ENCODE measurements at regions not wholly inside any gene's neighbourhood (a gene's known extent, or its start where the extent isn't known, plus 50 kb on each side); places are given as distances from the start of the nearest gene placed in this dataset.
"Not testable (repeated sequence)": the region's sequence is repeated elsewhere in the genome, so short reads cannot be mapped to it uniquely, and the experiment has no call there.

- DNase-seq (ENCODE audit: low spot score), result no peak
Measured at GRCh38 chr12:59517522-59517921, 78.3 kb upstream of the SLC16A7 start.

GRCh38 chr12:59500915-59501314 is 94.9 kb upstream of the SLC16A7 start:
- DNase-seq (ENCODE audit: low spot score), result no peak

DNA sequence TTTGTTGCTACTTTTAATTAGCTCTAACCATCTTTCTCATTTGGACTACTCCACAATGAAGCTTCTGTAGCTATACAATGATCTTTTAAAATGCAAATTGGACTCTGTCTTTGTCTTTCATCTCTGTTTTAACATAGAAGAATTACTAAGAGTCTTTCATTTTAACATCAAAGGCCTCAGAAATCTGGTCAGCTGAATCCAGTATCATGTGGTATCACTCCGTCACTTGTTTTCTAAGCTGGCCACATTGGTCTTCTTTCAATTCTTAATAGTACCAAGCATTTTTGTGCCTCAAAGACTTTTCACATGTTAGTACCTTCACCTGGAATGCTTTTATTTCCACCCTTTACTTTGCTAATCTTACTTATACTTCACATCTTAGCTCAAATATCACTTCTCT is 95.5 kb upstream of the SLC16A7 start:
- no peak for DNase-seq (ENCODE audit: low spot score)

- no peak for DNase-seq (ENCODE audit: low spot score)
Measured at GRCh38 chr12:59499774-59500173, 96.1 kb upstream of the SLC16A7 start.

DNA sequence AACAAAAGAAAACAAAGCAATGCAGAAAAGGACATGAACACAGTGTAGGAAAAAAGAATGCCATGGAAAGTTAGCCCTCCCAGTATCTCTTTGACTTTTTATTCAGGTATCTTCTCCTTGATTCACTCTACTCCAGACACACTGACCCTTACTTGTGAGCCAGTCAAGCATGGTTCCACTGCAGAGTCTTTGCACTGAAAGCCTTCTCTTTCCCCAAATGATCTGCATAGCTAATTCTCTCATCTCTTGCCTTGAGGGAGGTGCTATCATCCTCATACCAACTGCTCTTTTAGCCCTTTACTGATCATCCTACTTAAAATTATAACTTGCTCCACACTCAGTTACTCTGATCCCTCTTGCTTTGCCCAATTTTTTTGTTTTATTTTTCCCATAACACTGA is 101.2 kb upstream of the SLC16A7 start:
- DNase-seq (ENCODE audit: low spot score), result no peak

DNA sequence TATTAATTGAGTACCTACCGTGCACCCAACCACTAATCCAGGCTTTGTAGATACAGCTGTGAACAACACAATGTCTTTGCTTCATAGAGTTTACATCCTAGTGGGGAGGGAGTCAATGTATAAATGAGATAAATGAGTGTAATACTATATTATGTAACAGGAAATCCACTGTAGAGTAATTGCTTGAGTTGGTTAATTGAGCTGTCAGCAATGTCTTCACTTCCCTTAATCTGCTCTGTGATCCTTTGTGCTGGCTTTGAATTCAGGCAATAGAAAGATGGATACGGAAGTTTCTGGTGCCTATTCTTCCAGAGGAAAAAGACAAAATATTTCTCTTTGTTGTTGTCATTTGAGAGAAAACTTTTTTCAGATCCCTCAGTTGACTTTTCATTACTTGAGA is 104.0 kb upstream of the SLC16A7 start:
- no peak for DNase-seq (ENCODE audit: low spot score)

DNA sequence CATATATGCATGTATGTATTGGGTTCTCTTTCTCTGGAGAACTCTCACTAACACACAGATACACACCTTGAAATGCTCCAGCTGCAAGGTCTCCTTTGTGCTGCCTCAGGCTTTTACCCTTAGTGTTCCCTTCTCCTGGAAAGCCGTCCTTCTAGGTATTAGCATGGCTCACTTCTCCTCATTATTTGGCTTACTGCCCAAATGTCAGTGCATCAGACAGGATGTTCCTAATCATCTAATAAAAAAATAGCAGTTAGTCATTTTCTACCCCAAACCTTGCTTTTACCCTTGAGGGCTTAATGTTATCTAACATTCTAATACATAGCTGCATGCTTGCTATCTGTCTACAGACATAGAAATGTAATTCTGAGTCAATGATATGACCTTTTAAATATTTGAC is 109.0 kb upstream of the SLC16A7 start:
- DNase-seq (ENCODE audit: low spot score), result no peak

DNA sequence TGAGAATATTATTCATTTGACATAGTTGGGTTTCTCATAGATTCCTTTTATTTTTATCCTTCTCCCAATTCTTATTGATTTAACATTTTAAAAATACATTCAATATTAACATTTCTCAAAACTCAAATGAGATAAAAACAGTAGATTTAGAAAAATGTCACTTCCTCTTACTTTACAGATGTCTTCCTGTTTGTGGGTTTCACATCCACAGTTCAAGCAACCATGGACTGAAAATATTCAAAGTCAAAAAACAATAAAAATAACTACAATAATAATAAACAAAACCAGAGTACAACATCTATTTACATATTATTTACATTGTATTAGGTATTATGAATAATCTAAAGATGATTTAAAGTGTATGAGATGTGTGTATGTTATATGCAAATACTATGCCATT is 111.3 kb upstream of the SLC16A7 start:
- no peak for DNase-seq (ENCODE audit: low spot score)

- not testable (repeated sequence) for DNase-seq (ENCODE audit: low spot score)
Measured at GRCh38 chr12:59474236-59474635, 121.6 kb upstream of the SLC16A7 start.

DNA sequence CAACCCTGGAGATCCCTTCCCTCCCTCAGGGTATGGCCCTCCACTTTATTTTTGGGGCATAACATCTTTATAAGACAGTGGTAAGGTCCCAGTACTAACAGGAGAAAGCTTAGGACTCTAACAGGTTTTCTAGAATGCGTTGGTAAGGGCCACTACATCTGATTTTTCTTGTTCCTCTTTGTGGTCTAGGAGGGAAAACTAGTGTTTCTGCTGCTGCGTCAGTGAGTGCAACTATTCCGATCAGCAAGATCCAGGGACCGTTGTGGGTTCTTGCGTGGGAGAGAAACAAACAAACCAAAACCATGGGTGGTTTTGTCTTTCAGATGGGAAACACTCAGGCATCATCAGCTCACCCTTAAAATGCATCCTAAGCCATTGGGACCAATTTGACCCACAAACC is 123.6 kb upstream of the SLC16A7 start:
- no peak for DNase-seq (ENCODE audit: low spot score)

GRCh38 chr12:59459966-59460660 is 135.7 kb upstream of the SLC16A7 start:
- no peak for DNase-seq (ENCODE audit: low spot score)

DNA sequence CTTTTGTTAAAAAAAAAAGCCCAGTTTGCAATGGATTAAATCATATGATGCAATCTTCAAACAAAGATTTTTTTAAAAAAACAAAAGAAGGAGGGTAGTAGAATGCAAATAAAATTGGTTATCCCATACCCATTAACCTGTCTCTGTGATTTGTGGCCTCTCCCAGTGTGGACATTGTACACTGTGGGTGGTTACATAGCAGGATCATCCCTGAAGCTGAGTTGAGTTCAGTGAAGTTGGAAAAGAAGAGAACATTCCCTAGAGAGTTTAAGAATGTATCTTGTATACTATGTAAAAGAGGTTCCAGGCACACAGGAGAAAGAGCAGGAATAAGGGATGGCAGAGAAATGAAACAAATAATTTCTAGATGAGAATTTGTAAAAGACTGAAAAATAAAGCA is 142.4 kb upstream of the SLC16A7 start:
- DNase-seq (ENCODE audit: low spot score), result no peak

- DNase-seq (ENCODE audit: low spot score), result no peak
Measured at GRCh38 chr12:59452746-59453145, 143.1 kb upstream of the SLC16A7 start.

DNA sequence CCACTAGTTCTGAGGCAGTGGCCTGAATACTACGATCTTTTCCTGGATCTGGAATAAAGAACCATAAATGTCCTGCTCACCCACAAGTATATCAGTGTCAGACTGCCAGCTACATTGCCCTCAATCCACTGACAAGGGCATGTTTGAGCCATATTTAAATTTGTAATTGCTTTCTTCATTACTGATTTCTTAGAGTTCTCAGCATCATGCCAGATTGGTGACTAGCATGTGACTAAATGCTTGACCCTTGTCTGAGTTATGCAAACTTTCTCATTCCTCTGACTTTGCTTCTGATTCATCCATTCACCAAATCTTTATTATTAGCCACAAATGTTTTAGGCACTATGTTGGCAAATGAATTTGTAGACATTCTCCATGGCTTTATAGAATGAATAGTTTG is 143.6 kb upstream of the SLC16A7 start:
- DNase-seq (ENCODE audit: low spot score), result no peak

DNA sequence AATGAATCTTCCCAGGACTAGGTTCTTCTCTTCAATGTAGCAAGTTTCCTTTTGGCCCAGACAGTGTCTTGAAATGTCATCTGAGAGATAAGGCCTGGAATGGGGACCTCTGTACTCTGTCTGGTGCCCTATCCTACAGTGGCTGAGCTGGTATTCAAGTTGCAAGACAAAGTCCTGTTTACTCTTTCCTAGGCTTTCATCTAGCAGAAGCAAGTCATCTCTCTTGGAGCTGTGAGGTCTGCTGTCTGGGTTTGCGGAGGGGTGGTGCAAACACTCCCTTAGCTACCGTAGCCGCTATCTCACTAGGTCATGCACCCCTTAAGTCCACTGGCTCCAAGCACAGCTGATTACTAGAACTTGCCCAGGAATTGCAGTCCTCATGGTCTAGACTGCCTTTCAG is 149.7 kb upstream of the SLC16A7 start:
- no peak for DNase-seq (ENCODE audit: low spot score)

DNA sequence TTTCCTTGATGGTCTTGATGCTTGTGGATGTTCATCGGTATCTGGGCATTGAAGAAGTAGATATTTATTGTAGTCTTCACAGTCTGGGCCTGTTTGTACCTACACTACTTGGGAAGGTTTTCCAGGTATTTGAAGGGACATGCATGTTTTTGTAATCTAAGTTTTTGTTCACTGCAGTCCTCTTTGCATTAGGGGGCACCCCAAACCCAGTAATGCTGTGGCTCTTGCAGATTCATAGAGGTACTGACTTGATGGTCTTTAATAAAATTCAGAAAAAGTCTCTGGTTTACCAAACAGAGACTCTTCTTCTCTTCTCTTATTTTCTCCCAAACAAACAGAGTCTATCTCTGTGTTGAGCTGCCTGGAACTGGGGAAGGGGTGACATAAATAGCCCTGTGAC is 150.9 kb upstream of the SLC16A7 start:
- DNase-seq (ENCODE audit: low spot score), result no peak

DNA sequence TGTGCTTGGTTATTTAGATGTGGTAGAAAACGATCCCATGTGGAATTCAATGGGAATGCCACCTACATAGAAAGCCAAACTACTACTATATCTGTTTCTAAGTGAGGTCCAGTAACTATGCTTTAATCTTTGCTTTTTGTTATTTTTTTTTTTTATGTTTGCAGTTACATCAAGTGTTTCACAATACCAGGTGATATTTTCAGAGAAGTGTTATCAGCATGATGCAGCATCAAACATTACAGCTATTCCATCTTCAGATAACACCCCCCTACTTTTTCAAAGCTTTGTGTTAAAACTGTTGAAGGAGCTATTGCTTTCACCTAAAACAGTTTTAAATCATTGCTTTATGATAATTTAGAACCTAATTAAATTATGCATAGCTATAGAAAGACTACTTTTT is 163.8 kb upstream of the SLC16A7 start:
- DNase-seq (ENCODE audit: low spot score), result no peak

DNA sequence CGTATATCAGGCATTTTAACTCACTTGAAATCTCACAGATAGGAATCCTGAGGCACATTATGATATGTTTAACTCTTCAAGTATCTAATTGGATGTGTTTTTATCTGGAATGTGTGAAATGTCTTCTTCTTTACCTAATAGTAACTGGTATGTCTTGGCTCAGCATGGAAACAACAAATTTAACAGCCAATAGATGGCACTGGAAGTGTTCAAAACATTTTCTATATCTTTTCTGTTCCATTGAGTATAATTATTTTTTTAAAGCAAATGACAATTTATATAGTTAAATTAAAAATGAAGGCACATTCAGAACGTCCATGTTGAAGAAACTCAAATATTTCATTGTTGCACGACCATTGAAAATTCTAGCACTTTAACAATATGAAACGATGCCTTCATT is 164.6 kb upstream of the SLC16A7 start:
- no peak for DNase-seq (ENCODE audit: low spot score)

DNA sequence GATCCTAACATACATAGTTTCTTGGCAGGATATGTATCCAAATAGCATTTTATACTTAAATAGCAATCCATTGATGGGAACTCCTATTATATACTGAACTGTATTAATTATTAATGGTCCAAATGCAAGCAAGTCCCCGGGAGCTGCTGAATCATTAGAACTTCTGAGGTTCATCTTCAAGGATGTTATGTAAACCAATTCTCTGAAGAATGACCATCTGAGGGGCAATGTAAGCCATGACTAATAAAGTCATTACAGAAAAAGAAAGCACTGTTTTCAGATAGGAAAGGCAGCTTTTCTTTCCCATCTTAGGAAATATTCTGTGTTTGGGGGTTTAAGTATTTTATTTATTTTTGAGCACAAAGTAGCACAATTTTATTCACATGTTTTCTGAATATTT is 166.1 kb upstream of the SLC16A7 start:
- no peak for DNase-seq (ENCODE audit: low spot score)

- no peak for DNase-seq (ENCODE audit: low spot score)
Measured at GRCh38 chr12:59425798-59426197, 170.0 kb upstream of the SLC16A7 start.

- DNase-seq (ENCODE audit: low spot score), result not testable (repeated sequence)
Measured at GRCh38 chr12:59424666-59425065, 171.2 kb upstream of the SLC16A7 start.

DNA sequence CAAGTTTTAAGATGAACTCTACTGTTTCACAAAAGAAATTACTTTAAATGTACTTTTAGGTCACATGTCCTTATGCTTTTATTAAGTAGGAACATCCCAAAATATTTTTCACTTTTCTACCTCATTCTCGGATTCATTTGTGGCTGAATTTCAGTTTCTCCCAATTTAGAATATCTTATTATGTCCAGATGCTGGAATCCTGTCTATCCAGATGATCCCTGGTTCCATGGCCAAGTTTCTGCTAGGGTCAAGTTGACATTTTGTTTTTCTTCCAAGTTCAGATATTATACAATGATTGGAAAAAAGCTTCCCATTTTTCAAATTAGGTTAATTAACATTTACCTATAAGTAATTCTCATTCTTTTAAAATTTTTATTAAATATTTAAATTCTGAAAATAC is 181.8 kb upstream of the SLC16A7 start:
- no peak for DNase-seq (ENCODE audit: low spot score)

DNA sequence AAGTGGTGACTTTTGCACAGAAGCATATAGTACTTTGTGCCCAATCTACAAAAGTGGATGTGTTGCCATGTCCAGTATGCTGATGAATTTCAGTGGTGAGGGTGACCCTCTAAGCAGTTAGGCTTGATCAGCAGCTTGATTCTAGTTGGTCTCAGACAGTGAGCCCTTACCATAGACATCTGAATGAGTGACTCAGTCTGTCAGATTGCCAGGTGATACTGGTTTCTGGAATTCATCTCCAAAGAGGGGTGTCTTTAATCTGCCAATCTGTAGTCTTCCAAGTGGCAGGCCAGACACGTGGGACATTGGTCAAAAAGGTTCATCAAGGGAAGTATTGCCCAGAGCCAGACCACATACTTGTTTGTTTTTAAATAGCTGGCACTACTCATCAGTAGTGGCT is 187.4 kb upstream of the SLC16A7 start:
- DNase-seq (ENCODE audit: low spot score), result no peak

- DNase-seq (ENCODE audit: low spot score), result no peak
Measured at GRCh38 chr12:59407799-59408198, 188.0 kb upstream of the SLC16A7 start.
